ENCODE measurements at regions not wholly inside any gene's neighbourhood (a gene's known extent, or its start where the extent isn't known, plus 50 kb on each side); places are given as distances from the start of the nearest gene placed in this dataset.
"Not testable (repeated sequence)": the region's sequence is repeated elsewhere in the genome, so short reads cannot be mapped to it uniquely, and the experiment has no call there.

GRCh38 chr13:109315481-109315880, 470.9 kb downstream of the IRS2 start:
- no peak for ATAC-seq
- no peaks in the 10 kb centered on the region for H3K36me3 ChIP-seq
- WGBS, 2 donors (ENCODE audit: low coverage in 1 of 2) = 82 to 94% methylated on average over 4 of the region's 4 CpGs
- no peaks in the 10 kb centered on the region for H3K4me1 ChIP-seq
- H3K4me3 ChIP-seq = no peak overlapping the region
- TF ChIP-seq POLR2A (IDR thresholded peaks at IDR 0.05) = no peak
- TF ChIP-seq CTCF (IDR thresholded peaks at IDR 0.05) = no peak
- no peaks in the 10 kb centered on the region for H3K27me3 ChIP-seq
- no peak overlapping the region for H3K27ac ChIP-seq
- no peaks in the 10 kb centered on the region for H3K9me3 ChIP-seq

- no peaks in the 10 kb centered on the region for H3K36me3 ChIP-seq
- H3K27ac ChIP-seq = no peak overlapping the region
- TF ChIP-seq POLR2AphosphoS5 (IDR thresholded peaks at IDR 0.05) (no peak), EP300 (IDR thresholded peaks at IDR 0.05) (no peak), CTCF (IDR thresholded peaks at IDR 0.05) (no peak), POLR2A (IDR thresholded peaks at IDR 0.05) (no peak)
- no peaks in the 10 kb centered on the region for H3K4me1 ChIP-seq
- no peak for ATAC-seq
- no peak overlapping the region for H3K4me3 ChIP-seq
- no peaks in the 10 kb centered on the region for H3K27me3 ChIP-seq
- no peaks in the 10 kb centered on the region for H3K9me3 ChIP-seq
- 77 to 85% methylated on average over 3 to 5 of the region's 5 CpGs for WGBS, 2 donors (ENCODE audit: low coverage in 1 of 2)
Observed at GRCh38 chr13:109314101-109314500, 472.3 kb downstream of the IRS2 start.

GRCh38 chr13:109312399-109312798, 474.0 kb downstream of the IRS2 start:
- no peak for ATAC-seq
- no peak overlapping the region for H3K4me3 ChIP-seq
- no peak overlapping the region for H3K27ac ChIP-seq
- H3K9me3 ChIP-seq = no peaks in the 10 kb centered on the region
- TF ChIP-seq CTCF (IDR thresholded peaks at IDR 0.05) (no peak), POLR2AphosphoS5 (IDR thresholded peaks at IDR 0.05) (no peak), EP300 (IDR thresholded peaks at IDR 0.05) (no peak), POLR2A (IDR thresholded peaks at IDR 0.05) (no peak)
- H3K27me3 ChIP-seq = no peaks in the 10 kb centered on the region
- H3K4me1 ChIP-seq = no peaks in the 10 kb centered on the region
- H3K36me3 ChIP-seq = no peaks in the 10 kb centered on the region

GRCh38 chr13:109311431-109311976, 474.9 kb downstream of the IRS2 start:
- not testable (repeated sequence) for H3K4me1 ChIP-seq, H3K4me3 ChIP-seq, H3K27me3 ChIP-seq, H3K9me3 ChIP-seq, H3K36me3 ChIP-seq, H3K27ac ChIP-seq, ATAC-seq
- no CpG with 5 or more reads among the region's 33 CpGs for WGBS, 2 donors (ENCODE audit: low coverage in 1 of 2)

- no peak for ATAC-seq
- Histone ChIP-seq H3K4me1 (no peaks in the 10 kb centered on the region), H3K36me3 (no peaks in the 10 kb centered on the region), H3K27ac (no peak overlapping the region), H3K9me3 (no peaks in the 10 kb centered on the region), H3K4me3 (no peak overlapping the region), H3K27me3 (no peaks in the 10 kb centered on the region)
- 54 to 81% methylated on average over 11 to 12 of the region's 12 CpGs for WGBS, 2 donors (ENCODE audit: low coverage in 1 of 2)
- TF ChIP-seq POLR2A (IDR thresholded peaks at IDR 0.05) (no peak), EP300 (IDR thresholded peaks at IDR 0.05) (no peak), CTCF (IDR thresholded peaks at IDR 0.05) (no peak), POLR2AphosphoS5 (IDR thresholded peaks at IDR 0.05) (no peak)
Observed at GRCh38 chr13:109309625-109310363, 476.6 kb downstream of the IRS2 start.

All from gastroesophageal sphincter (tissue), 4 donors.